ENCODE measurements at regions not wholly inside any gene's neighbourhood (a gene's known extent, or its start where the extent isn't known, plus 50 kb on each side); places are given as distances from the start of the nearest gene placed in this dataset.
"Not testable (repeated sequence)": the region's sequence is repeated elsewhere in the genome, so short reads cannot be mapped to it uniquely, and the experiment has no call there.

DNA sequence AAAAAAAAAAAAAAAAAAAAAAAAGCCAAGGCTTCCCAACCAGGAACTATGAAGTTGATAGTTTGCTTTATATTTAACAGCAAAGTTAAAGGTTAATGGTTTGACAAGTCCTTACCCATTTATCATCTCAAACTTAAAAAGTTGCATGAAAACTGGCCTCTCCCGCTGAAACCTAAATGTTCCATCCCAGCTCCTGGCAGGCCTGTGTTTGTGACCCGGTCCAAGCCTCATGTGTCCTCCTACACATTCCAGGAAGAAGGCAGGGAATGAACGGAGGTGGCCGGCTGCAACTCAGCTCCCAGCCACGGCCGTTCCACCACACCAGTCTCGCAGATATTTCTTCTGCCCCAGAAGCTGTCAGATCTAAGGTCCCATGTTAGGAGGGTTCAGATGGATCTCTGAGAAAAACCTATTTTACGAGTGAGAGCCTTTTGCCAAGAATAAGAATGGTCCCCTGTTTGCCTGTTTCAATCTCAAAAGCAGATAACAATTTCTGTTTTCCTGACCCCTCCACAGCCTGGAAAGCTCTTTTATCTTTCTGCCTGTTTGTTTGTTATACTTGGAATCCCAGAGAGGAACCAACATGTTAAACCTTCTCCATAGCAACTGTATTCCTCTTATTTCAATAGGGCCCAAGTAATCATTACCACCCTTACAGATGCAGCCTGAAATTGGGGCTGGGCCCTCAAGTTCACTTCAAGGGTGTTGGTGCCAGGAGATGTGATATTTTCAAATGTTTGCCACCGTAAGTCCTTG lies 56.5 kb downstream of the KCTD12 start:
- DNase-seq, result no peak

DNA sequence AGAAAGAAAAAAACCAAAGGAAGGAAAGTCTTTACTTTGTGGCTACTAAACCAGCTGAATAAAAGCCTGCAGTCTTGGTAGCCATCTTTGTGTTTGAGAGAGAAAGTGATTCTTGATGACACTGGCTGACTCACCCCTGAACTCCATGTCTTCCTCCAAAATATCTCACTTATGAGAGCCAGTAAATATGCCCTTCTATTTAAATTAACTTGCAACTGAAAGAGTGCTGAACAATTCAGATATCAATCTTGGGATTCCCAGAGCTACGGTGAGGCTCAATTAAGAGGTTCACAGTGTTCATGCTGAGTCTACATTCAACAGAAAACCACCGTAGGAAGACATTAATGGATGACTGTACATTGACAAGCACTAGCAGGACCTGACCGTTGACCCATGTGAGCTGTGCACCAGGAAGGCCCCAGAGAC lies 57.9 kb downstream of the KCTD12 start:
- DNase-seq, result no peak

DNA sequence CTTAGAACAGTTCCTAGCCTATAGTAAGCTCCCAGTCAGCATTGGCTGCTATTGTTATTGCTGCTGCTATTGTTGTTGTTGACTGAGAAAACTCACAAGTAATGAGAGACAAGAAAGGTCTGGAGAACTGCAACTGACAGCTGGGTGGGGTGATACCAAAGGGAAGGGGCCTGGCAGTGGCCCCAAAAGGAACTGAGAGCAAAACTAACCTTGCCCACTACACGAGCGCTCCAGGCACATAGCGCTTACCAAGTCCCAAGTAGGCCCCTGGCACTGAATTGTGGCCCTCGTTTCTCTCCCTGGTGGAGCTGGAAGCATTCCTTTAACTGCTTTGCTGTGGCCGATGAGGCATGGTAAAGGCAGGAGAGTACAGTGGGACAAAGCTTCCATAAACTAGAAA lies 59.7 kb downstream of the KCTD12 start:
- DNase-seq, result no peak

DNA sequence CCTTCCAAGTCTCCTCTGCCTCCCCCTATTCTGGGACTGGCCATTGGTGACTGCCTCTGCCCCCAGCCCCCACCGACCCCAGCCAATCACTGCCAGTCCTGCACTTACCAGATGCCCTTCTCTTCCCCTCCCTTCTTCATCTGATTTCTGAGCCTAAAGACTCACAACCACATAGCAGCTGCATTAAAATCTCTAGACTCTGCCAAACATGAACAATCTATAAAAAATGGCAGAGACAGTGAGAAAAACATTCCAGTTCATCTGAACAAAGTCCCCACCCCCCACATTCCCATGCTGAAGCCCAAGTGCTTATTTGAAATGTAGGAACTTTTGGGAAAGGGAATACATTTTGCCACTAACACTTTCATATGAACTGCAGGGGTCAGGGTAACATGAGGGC lies 60.8 kb downstream of the KCTD12 start:
- DNase-seq, result no peak

DNA sequence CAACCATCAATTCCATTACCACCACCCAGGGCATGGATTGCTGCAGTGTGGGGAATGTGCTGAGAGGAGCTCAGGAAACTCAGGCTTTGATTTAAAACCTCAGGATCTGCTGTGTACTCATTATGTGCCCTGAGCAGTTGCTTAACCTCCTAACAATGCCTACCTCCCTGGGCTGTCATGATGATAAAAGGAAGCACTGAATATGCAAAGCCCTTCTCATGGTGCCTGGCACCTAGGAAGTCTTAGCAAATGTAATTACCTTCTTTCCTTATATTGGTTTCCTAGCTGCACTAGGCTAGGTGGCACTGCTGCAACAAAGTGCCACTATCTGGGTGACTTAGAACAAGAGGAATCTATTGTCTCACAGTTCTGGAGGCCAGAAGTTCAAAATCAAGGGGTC lies 62.2 kb downstream of the KCTD12 start:
- DNase-seq, result no peak

DNA sequence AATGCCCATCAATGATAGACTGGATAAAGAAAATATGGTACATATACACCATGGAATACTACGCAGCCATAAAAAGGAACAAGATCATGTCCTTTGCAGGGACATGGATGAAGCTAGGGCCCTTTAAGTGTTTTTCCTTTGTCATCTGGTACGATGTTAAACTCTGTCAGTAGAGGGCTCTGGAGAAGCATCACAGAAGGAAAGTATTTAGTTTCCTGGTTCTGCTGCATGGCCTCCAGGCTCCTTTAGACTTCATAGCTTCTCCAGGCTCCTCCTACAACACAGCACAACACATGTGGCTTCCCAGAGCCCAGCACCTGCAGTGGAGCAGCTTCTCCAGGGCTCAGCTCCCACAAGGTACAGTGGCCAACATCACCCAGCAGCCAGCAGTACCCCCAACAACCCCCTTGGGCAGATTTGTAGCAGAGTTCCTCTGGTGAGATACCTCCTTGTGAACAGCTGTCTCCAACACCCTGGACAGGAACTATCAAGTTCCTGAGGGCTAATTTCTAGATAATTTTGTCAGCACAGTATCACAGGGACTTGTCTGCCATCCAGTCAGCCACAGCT lies 63.4 kb downstream of the KCTD12 start:
- DNase-seq, result no peak

DNA sequence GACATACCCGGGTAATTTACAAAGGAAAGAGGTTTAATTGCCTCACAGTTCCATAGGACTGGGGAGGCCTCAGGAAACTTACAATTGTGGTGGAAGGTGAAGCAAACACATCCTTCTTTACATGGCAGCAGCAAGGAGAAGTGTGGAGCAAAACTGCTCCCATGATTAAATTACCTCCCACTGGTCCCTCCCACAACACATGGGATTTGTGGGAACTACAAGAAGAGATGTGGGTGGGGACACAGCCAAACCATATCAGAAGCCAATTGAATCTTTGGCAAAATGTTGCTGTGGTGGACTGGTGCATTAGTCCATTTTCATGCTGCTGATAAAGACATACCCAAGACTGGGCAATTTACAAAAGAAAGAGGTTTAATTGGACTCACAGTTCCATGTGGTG lies 65.0 kb downstream of the KCTD12 start:
- DNase-seq, result not testable (repeated sequence)

DNA sequence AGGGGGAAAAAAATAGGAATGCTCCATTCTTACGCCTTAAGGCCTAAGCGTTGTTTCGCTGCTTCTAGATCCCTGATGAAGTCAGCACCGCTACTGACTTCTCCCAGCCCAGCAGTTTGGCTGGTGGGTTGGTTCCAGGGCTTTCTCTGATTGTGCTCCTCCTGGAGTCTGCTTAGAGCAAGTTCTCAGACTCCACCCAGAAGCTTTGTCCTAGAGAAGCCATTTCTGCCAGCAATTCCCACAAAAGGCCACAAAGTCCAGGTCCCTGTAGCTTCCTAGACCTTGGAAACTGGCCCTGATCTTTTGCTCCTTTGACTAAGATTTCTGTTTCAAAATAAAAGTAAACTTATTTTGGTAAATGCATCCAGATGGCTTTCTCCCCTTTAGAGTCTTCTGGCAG lies 65.4 kb downstream of the KCTD12 start:
- no peak for DNase-seq

DNA sequence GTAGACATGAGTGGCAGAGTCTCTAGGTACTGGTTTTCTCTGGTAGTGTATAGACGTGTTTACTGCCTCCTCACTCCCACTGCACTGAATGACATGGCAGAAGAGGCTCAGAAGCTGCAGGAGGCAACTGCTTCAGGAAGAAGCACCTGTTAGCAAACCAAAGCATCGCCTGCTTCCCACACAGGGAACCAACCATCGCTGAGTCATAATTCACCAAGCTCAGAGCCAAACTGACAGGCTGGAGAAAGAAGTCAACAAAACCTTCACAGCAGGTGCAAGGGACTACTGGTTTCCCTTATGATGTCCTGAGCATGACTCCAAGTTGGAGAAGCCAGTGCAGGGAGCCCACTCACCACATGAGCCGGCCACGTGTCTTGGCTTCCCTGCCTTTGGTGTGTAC lies 69.8 kb downstream of the KCTD12 start:
- DNase-seq, result no peak

DNA sequence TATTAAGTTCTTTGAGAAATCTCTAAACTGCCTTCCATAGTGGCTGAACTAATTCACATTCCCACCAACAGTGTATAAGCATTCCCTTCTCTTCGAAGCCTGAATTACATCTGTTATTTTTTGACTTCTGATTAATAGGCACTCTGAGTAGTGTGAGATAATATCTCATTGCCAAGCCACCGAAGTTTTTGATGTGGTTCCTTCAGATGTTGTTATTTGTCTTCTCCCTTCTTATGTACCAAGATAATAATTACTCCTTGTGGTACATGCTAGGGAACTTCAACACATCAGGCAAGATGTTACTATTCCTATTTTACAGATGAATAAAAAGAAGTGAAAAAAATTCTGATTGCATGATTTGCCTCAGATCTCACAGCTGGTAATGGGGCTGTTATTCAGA lies 70.9 kb downstream of the KCTD12 start:
- no peak for DNase-seq

DNA sequence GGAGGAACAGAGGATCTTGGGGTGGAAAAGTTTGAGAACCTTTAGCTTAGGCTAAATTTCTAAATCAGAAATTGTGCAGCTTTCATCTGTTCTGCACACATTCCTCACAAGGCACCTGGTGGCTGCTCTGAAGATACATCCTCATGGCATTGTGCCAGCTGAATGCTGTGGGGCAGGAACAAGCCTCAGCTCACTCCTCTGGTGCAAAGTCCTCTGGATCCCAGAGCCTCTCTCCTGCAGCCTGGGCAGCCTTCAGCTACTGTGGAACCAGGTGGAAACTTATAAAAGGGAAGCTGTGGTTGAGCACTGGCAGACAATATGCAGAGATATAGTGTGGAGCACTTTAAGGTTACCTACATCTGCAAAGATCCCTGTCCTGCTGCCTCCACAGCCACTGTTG lies 72.3 kb downstream of the KCTD12 start:
- no peak for DNase-seq

DNA sequence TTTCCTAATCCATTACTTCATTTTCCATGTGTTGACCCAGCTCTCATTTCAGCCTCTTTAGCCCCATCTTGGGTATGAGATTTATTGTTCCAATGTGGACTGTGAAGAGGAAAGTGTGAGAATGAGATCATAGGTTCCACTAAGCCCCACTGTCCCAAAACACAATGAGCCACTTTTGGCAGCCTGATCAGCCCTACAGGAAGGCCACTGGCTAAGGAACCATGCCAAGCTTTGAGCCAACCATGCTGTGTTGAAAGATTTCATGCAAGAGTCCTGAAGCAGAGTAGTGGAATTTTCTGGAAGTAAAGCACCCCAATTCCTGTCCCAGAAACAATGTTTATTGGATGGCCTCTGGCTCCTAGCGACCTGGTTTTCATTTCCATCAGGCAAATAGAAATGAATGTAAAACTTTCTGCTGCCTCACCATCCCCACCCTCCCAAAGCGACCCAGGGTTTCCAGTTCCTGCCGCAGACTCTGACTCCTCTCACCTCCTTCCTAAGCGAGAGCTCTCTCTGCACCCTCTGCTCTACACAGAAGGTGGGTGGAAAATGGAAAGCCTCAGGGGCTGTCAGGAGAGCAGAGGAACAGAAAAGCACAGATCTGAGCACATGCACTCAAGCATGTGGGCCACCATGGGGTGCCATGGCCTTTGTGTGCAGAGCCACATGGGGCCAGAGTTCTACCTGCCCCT lies 73.1 kb downstream of the KCTD12 start:
- DNase-seq, result no peak

DNA sequence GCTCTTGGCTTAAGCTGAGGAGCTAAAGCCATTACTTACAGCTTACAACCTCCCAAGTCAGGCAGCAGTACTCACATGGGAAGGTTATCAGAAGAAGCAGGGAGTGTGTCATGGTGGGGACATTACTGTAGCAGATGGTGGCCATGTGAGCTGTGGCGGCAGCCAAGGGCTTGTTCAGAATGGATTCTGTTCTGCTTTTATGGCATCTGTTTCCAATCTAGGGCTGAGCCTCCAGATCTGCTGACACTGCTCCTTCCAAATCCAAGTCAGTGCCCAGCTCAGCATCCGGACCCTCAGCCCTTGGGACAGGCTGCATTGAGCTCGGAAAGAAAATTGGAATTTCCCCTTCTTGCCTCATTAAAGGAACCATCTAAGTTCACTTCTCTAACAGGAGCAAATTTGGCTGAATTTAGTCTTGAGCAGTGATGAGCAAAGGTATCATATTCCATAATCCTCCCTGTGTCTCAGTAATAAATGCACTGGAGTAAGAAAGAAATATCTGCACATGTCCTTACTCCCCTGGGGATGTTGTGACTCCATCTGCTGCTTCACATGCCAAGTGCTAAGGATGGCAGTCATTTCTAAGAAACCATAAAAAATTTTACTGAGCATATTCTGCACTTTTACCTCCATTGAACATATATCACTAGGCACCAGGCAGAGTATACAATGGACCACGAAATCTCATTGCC lies 73.9 kb downstream of the KCTD12 start:
- no peak for DNase-seq

DNA sequence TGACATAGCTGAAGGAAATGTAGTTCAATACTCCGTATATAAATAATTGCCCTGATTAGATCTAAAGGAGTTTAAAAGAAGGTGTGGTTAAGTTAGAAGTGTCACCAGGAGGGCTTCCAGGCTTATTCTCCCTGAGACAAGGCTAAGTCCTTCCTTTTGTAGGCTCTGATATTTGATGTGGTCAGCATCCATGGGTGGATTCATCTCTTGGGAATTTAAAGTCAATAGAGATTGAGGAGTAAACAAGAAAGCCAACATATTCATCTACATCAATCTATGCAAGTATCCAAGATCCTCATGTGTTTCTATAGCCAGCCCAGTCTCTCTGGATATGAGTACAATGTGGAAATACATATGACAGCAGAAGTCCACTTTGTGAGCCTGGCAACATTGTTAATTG lies 76.8 kb downstream of the KCTD12 start:
- DNase-seq, result no peak

DNA sequence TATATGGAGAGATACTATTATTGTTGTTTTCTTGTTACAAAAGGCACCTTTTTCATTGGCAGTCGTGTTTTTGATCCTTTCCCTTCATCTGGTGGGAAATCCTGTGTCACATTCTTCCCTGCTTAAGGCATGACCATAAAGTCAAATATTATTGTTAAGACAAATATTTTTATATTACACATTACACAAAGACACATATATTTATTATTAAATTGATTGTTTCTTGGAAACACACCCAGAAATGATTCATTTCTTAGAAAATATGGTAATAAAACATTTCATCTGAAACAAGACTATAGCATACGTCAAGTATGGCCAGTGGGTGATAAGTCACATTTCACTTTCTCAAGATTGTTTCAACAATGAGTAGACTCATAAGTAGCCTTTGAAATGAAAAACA lies 77.3 kb downstream of the KCTD12 start:
- DNase-seq, result no peak

DNA sequence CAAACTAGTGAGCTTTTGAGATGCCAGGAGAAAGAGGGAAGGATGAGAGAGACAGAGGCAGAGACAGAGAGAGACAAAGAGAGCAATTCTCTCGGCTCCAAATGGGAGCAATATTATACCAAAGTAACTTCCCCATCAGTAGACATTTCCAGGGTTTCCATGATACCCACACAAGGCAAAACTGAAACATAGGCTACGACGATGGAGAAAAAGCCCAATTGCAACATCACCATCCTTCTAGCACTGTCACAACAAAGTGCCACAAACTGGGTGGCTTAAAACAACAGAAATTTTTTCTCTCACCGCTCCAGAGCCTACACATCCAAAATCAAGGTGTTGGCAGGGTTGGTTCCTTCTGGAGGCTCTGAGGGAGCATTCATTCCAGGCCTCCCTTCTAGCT lies 81.4 kb downstream of the KCTD12 start:
- DNase-seq, result no peak

DNA sequence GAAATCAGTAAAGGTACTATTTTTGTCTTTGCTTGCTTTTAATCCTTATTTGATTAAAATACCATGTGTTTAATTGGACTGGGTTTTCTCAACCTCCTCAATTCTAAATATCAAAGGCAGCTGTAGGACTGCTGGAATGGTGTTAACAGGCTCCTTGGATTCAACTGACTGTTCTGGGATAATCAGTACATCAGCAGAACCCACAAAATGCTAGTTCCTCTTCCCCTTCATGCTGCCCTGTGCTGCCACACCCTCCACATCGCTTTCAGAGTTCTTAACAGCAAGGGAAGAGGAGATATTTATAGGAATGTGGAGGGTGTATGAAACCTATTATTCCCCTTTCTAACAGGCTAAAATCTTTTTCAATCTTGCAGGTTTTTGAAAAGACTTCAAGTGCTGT lies 82.4 kb downstream of the KCTD12 start:
- DNase-seq, result no peak

DNA sequence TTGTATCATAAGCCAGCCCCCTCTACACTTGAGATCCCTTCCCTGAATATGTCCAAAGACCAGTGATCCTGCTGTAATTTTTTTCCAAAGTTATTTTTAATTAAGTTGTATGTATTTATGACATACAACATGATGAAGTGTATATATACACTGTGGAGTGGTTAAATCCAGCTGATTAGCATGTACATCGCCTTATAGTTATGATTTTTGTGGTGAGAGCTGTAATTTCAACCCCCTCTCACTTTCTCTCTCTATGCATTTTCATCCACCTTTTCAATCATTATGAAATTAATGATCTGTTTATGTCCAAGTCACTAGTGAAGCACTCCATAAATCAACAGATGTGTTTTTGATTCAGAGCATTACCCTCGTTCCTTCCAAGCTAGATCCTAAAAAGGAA lies 85.3 kb downstream of the KCTD12 start:
- DNase-seq, result no peak

DNA sequence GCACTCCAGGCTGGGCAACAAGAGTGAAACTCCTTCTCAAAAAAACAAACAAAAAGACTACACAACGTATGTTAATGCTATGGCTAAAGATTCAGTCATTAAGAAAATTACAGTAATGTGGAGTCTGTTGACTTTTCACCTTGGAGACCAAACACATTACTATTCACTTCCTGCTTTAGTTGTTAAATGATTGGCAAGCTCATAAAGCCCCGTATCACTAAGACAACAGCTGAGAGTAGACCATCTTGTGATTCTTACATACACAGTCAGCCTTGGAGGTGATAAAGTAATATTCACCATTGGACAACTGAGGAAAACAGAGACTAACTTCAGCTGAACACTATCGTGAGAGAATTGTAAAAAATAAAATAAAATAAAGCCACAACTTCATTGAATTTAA lies 86.5 kb downstream of the KCTD12 start:
- no peak for DNase-seq

DNA sequence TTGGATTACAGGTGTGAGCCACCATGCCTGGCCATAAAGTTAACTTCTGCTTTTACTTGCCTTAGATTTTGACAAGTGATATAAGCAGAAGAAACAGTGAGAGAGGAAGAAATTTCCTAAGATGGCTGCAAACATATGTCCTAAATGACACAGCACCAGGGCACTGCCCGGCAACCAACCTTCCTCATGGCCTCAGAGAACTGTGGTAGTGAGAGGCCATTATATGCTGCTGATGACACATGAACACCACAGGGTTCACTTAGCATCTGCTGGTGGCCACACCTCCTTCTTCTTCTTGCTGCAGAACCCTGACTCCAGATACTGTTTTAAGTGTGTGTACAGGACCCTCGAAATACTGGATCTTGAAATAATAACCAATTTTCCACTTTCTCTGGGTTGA lies 88.2 kb downstream of the KCTD12 start:
- DNase-seq, result no peak

DNA sequence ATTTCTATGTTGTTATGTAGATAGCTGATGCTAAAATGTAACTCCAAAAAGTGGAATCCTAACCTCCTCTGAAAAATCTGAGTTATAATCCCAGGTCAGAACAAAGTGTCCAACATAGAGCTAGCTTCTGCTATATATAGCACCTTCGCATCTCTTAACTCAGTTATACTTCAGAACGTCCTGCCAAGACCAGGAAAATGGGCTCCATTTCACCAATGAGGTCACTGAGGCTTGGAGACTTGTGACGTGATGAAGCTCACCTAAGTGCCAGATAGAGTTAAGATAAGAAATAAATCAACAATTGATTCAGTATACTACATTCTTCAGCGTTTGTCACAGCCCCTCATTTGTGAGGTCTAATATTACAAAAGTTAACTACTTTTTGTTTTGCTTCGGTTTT lies 88.8 kb downstream of the KCTD12 start:
- DNase-seq, result no peak

DNA sequence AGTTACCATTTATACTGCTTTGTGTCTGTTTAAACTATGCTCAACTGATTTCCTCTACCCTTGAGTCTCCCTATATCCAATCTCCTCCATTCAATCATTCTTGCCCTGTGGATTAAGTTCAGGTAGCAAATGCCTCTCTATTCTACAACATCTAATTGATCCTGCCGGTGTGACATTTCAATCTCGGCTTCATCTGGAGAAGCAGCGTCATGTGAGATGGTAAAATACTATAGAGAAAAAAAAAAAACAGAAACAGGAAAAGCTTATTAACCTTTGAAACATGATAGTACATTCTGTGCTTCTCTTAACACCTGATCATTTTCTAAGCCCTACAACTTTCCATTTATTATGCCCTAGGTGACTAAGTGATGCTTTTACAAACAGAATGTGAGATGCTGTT lies 89.4 kb downstream of the KCTD12 start:
- DNase-seq, result no peak

DNA sequence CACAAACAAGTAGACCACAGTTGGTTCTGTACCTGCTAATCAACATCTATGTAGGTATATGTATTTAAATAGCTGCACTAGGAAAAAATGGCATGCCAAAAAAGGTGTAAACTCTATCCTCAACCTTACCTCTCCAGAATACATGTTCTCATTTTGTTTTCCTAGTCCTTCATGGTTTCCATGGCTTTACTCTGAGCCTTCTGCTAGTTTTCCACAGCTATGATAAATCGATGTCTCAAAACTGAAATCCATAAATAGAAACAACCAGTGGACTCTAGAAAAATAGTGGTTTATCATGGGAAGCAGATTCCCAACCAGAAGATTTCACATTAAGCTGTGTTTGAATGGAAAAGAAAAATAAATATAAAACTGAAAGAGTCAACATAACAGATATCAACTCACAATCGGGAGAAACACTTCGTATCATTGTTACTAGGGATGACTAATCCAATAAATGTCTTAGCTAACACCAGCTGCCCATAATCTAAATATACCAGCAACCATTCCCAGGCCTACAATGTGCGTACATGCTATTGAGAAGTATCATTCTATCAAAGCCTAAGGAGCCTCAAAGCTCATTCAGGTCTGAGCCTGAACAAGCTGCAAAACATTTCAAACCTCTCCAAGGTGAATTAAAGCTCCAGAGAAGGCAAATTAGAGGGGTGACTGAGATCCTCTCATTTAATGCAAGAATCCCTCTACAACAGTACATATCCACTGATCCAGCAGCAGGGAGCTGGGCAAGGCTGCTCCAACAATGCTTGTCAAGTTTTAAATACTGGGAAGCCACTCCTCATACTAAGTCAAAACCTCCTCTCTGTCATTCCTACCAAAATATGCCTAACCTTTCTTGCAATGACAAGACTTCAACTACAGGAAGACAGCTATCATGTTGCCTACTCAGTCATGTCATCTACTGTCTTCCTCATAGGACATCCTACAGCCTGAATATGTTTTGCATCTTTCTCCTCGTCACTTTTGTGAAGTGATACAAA lies 90.2 kb downstream of the KCTD12 start:
- DNase-seq, result no peak
